HG03159 (cell line): ENCODE measurements at regions not wholly inside any gene's neighbourhood (a gene's known extent, or its start where the extent isn't known, plus 50 kb on each side); places are given as distances from the start of the nearest gene placed in this dataset.
"Not testable (repeated sequence)": the region's sequence is repeated elsewhere in the genome, so short reads cannot be mapped to it uniquely, and the experiment has no call there.

Experiments
- ATAC-seq: cut with Tn5 transposase; IDR thresholded peaks from one replicate; pipeline ENCODE4 v1.9.1; 2021; ENCODE audit warnings: mild to moderate bottlenecking, moderate library complexity; ENCODE audit not compliant: unreplicated experiment

- ATAC-seq = no peak
Observed at GRCh38 chr1:199087144-199087543, 448.3 kb downstream of the PTPRC start.

GRCh38 chr1:199089393-199090122, 450.7 kb downstream of the PTPRC start:
- ATAC-seq = peak; percentile 87

GRCh38 chr1:199095628-199096027, 456.8 kb downstream of the PTPRC start:
- ATAC-seq = not testable (repeated sequence)

- ATAC-seq = no peak
Observed at GRCh38 chr1:199096591-199096990, 457.8 kb downstream of the PTPRC start.

- ATAC-seq = no peak
Observed at GRCh38 chr1:199098468-199098867, 459.6 kb downstream of the PTPRC start.

GRCh38 chr1:199101139-199101538, 462.3 kb downstream of the PTPRC start:
- ATAC-seq = no peak

GRCh38 chr1:199101635-199102034, 462.8 kb downstream of the PTPRC start:
- ATAC-seq = no peak

- ATAC-seq = peak; percentile 64
Observed at GRCh38 chr1:199102239-199102638, 463.4 kb downstream of the PTPRC start.

GRCh38 chr1:199109160-199109559, 470.3 kb downstream of the PTPRC start:
- no peak for ATAC-seq

- ATAC-seq = no peak
Observed at GRCh38 chr1:199112365-199112764, 473.5 kb downstream of the PTPRC start.

- no peak for ATAC-seq
Observed at GRCh38 chr1:199113265-199113869, 474.5 kb downstream of the PTPRC start.

GRCh38 chr1:199116488-199116887, 477.6 kb downstream of the PTPRC start:
- ATAC-seq = no peak

- no peak for ATAC-seq
Observed at GRCh38 chr1:199121047-199121446, 482.2 kb downstream of the PTPRC start.

GRCh38 chr1:199122085-199122484, 483.2 kb downstream of the PTPRC start:
- no peak for ATAC-seq

GRCh38 chr1:199122532-199123311, 483.9 kb downstream of the PTPRC start:
- ATAC-seq = no peak

GRCh38 chr1:199123615-199124014, 484.8 kb downstream of the PTPRC start:
- ATAC-seq = no peak

- no peak for ATAC-seq
Observed at GRCh38 chr1:199124351-199124750, 485.5 kb downstream of the PTPRC start.

- ATAC-seq = no peak
Observed at GRCh38 chr1:199129247-199129646, 490.4 kb downstream of the PTPRC start.

- ATAC-seq = no peak
Observed at GRCh38 chr1:199132006-199132405, 493.2 kb downstream of the PTPRC start.

GRCh38 chr1:199135901-199136300, 497.1 kb downstream of the PTPRC start:
- ATAC-seq = no peak

- ATAC-seq = no peak
Observed at GRCh38 chr1:199138061-199138460, 499.2 kb downstream of the PTPRC start.

GRCh38 chr1:199149591-199149990, 510.8 kb downstream of the PTPRC start:
- no peak for ATAC-seq
